ENCODE measurements at regions not wholly inside any gene's neighbourhood (a gene's known extent, or its start where the extent isn't known, plus 50 kb on each side); places are given as distances from the start of the nearest gene placed in this dataset.

- no peak for DNase-seq (ENCODE audit: low read depth in 2 of 2)
These were observed 80.4 kb downstream of the MICALL2 start for GRCh38 chr7:1378610-1379601.

- DNase-seq (ENCODE audit: low read depth in 2 of 2) = no peak
These were observed 78.9 kb downstream of the MICALL2 start for GRCh38 chr7:1380231-1380815.

- DNase-seq (ENCODE audit: low read depth in 2 of 2) = no peak
These were observed 78.3 kb downstream of the MICALL2 start for GRCh38 chr7:1380821-1381580.

- DNase-seq (ENCODE audit: low read depth in 2 of 2) = no peak
These were observed 76.5 kb downstream of the MICALL2 start for GRCh38 chr7:1382553-1383397.

GRCh38 chr7:1383398-1384112 is 75.7 kb downstream of the MICALL2 start:
- DNase-seq (ENCODE audit: low read depth in 2 of 2) = no peak

- no peak for DNase-seq (ENCODE audit: low read depth in 2 of 2)
These were observed 75.2 kb downstream of the MICALL2 start for GRCh38 chr7:1384113-1384415.

Data from stimulated activated CD4-positive, alpha-beta T cell treated with anti-CD3 and anti-CD28 coated beads, Interleukin-1b, Interleukin-23, amount 100 ng/mL, for 4 hours (primary cell).